HG02884 (cell line): ENCODE measurements at regions not wholly inside any gene's neighbourhood (a gene's known extent, or its start where the extent isn't known, plus 50 kb on each side); places are given as distances from the start of the nearest gene placed in this dataset.
"Not testable (repeated sequence)": the region's sequence is repeated elsewhere in the genome, so short reads cannot be mapped to it uniquely, and the experiment has no call there.

Source experiments
- ATAC-seq: cut with Tn5 transposase; IDR thresholded peaks from one replicate; pipeline ENCODE4 v1.9.1; 2021; ENCODE audit warnings: mild to moderate bottlenecking, moderate library complexity; ENCODE audit not compliant: unreplicated experiment

DNA sequence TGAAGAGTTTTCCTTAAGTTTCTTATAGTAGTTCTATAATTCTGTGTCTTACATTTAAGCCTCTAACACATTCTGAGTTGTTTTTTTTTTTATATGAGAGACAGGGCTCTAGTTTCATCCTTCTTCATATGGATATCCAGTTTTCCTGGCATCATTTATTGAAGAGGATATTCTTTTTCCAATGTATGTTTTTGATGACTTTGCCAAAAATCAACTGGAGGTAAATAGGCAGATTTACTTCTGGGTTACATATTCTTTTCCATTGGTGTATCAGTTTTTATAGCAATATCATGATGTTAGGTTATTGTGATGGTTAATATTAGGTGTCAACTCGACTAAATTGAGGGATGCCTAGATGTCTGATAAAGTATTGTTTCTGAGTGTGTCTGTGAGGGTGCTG is 650.7 kb upstream of the GRID2 start:
- no peak for ATAC-seq

DNA sequence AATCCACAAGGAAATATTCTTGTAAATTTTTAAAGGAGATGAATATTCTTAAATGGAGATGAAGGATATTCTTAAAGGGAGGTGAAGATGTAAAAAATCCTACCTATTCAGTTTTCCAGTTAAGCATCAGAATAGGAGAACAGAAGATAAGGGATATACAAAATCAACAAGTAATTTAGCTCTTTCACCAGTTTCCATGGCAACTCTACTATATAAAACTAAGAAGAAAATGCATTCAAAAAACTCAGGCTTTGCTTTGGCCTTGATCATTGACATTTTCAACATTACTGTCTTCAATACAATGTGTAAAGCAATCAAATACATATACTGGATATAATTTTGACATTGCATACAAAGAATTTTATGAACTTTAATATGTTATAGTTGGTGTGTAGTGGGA is 622.7 kb upstream of the GRID2 start:
- ATAC-seq = no peak

DNA sequence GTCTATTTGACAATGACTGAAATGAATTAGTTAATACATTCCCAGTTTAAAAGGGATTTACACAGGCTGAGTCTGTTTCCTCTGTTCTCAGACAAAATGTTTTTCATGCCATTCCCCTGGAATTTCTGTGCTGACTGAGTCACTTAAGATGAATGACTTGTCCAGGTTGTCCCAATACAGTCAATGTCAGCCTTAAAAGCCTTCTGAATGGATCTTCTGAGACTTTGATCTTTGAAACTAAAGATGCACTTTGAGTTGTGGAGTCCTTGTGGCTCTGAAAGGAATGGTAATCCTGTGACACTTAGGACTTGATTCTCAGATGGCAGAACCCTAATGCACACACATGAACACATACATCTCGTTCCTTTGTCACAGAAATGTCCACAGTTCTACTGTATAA is 622.2 kb upstream of the GRID2 start:
- no peak for ATAC-seq

DNA sequence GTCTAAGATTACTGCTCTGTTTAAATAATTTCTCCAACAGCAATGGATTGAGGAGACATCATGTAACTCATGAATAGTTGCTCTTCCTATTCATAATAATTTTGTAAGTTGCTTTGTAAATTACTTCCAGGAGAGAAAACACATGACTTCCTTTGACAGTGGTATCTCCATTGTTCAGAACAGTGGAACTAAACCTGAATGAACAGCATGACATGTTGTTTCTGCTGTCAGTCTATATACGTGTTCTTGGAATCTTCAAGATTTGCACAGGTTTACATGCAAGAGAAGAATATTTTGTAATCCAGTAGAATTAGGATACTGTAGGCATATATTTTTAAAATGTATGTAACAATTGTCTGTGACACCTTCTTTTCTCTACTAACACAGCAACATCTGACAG is 618.8 kb upstream of the GRID2 start:
- no peak for ATAC-seq

DNA sequence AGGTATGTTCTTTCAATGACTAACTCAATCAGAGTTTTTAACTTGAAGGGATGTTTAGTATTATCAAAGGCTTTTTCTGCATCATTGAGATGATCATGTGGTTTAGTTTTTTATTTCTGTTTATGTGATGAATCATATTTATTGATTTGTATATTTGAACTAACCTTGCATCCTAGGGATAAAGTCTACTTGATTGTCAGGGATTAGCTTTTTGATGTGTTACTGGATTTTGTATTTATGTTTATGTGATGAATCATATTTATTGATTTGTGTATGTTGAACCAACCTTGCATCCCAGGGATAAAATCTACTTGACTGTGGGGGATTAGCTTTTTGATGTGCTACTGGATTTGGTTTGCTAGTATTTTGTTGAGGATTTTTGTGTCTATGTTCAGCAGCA is 615.4 kb upstream of the GRID2 start:
- no peak for ATAC-seq

DNA sequence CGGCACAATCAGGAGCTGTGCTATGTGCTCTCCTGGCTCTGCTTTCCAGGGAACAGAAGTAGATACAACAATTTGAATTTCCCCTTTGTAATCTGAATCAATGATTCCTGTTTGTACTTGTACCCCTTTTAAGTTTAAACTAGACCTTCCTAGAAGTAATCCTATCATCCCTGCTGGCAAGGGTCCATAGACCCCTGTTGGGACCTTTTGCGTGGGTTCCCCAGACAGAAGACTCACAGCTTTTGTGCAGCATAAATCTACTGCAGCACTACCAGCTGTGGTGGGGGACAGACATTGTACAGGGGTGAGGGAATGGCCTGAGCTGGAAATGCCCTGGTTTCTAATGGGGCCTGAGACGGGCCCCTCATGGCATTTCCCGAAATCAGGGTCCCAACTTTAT is 604.1 kb upstream of the GRID2 start:
- not testable (repeated sequence) for ATAC-seq

DNA sequence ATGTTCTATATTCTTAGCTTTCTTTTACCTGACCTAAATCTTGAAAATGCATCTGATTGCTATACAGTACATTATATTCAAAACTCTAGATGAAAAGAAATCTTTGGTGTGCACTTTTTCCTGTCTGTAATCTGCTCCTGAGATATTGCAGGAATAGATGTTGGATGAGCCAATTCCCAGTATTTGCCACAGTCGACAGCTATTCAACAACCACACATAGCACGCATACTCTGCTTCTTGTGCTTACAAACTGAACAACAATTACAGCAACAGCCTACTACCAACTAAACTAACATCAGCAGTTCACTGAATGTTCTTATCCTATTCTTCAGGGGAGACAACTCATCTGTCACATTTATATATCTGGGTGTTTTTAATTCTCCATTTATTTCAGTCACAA is 573.9 kb upstream of the GRID2 start:
- no peak for ATAC-seq

DNA sequence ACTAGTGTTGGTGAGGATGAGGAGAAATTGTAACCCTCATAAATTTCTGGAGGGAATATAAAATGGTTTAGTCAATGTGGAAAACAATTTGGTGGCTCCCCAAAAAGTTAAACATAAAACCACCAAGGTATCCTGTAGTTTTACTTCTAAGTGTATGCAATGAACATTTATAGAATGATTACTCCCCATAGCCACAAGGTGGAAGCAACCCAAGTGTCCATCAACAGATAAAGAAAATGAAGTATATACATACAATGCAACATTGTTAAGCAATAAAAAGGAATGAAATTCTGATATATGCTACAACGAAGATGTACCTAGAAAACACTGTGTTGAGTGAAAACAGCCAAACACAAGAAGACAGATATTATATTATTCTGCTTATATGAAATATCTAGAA is 569.1 kb upstream of the GRID2 start:
- no peak for ATAC-seq

DNA sequence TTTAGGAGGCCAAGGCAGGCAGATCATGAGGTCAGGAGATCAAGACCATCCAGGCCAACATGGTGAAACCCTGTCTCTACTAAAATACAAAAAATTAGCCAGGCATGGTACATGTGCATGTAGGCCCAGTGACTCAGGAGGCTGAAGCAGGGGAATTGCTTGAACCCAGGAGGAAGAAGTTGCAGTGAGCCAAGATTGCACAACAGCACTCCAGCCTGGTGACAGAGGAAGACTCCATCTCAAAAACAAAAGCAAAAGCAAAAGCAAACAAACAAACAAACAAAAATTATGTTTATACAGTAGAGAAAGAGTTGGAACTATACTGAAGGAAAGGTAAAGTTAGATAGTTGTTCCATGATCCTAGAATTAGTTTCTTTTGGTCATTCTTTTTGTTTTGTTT is 564.9 kb upstream of the GRID2 start:
- not testable (repeated sequence) for ATAC-seq

DNA sequence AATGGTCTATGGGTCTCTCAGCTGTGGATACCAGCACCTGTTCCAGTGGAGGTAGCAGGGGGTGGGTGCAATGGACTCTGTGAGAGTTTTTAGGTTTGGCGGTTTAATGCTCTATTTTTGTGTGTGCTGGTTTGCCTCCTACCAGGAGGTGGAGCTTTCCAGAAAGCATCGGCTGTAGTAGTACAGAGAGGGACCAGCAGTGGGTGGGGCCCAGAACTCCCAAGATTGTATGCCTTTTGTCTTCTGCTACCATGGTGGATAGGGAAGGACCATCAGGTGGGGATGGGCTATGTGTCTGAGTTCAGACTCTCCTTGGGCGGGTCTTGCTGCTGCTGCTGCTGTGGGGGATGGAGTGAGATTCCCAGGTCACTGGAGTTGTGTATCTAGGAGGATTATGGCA is 557.2 kb upstream of the GRID2 start:
- no peak for ATAC-seq

DNA sequence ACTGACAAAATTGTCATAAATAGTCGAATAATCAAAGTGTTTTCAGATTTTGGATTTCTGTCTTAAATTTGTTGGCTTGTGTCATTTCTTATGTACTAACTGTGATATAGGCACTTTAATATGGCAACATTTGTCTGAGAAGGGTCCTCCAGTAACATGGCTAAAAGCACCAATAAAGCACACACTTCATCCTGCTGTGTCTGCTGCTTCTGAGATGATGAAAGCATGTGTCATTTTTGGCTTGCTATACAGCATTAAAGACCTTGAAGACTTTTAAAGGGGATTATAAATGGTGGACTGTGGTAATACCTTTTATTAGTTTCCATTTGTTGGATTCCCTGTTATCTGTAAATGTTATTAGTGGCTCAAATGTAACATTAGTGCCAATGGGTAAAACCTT is 551.8 kb upstream of the GRID2 start:
- no peak for ATAC-seq

DNA sequence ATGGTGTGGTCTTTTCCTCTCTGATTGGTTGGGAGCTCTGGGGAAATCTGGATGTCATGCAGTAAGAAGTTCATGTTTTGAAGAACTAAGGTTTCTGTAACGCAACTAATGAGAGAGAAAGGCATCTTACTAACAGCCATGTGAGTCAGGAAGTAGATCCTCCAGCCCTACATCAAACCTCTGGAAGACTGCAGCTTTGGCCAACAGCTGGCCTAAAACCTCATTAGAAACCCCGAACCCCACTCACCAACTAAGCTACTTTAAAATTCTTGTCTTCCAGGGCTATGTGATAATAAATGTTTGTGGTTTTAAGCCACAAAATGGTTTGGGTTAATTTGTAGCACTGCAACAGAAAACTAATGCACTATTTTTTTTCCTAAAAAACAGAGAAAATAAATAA is 549.0 kb upstream of the GRID2 start:
- ATAC-seq = no peak

DNA sequence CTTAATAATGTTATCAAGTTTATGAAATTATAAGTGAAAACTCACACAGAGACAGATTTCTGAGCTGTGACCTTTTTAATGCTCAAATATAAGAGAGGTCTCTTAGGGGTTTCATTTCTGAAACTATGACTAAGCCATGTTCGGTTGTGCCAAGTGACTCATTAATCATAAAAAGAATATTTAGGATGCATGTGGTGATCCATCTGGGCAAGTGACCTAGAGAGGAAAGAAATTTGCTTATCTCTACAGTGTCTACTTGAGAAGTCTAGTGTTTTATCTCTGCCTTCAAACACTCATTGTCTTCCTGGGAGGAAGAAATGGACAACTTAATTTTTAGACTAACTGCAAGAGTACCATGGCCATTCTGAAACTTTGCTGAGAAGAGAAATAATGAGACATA is 545.3 kb upstream of the GRID2 start:
- no peak for ATAC-seq

DNA sequence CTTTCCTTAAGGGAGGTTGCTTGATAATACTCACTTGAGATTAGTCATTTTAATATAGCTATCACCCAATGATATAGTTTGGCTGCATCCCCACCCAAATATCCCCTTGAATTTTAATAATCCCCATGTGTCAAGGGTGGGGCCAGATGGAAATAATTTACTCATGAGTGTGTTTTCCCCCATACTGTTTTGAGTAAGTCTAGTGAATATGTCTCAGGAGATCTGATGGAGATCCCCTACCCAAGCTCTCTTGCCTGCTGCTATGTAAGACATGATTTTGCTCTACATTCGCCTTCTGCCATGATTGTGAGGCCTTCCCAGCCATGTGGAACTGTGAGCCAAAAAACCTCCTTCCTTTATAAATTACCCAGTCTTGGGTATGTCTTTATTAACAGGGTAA is 539.7 kb upstream of the GRID2 start:
- ATAC-seq = no peak

DNA sequence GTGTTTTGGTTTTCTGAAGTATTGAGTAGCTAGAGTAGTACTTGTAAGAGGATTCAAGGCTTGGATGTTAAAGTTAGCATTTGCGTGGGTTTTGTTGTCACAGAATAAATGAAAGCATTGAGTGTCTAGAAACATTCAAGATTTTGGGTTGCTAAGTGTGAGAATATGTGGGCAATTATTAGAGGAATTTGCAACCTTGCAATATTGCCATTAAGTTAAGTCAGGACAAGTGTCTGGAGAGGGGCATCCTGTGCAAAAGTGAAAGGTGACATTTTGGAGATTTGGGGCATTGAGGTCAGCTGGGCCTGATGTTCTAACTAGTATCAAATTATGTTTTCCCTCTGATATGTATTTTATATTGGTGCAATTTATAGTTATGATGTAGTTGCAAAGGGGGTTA is 533.9 kb upstream of the GRID2 start:
- no peak for ATAC-seq

DNA sequence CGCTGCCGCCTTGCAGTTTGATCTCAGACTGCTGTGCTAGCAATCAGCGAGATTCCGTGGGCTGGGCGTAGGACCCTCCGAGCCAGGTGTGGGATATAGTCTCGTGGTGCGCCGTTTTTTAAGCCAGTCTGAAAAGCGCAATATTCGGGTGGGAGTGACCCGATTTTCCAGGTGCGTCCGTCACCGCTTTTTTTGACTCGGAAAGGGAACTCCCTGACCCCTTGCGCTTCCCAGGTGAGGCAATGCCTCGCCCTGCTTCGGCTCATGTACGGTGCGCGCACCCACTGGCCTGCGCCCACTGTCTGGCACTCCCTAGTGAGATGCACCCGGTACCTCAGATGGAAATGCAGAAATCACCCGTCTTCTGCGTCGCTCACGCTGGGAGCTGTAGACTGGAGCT is 512.1 kb upstream of the GRID2 start:
- not testable (repeated sequence) for ATAC-seq

DNA sequence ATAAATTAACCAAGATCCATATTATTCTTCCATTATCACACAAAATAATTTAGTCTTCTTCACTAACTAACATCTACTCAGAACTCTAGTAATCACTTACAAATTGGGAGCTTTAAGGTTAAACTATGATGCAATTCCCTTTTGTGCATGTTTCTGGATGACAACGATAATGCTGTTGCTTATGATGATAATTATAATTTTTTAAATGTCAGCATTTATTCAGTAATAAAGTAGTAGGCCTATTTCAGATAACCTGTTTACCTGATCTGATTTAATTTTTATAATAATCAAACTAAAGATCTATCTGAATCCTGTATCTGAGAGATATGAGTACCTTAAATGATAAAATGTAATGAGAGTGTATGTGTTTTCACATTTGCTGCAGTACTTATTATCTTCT is 507.8 kb upstream of the GRID2 start:
- no peak for ATAC-seq

DNA sequence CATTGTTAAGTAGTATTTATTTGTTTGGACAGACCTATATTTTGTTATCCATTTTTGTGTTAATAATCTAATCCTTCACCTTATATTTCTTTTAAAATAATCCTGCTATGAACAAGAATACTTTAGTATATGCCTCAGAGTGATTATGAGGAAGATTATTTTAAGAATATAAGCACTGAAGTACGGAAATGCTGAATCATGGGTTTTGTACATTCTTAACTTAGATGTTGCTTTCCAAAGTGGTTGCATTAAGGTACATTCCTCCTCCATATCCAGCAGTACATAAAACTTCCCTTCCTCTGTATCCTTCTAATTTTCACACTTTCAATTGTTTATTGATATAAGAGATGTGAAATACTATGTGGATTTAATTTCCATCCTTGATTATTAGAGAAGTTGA is 491.4 kb upstream of the GRID2 start:
- no peak for ATAC-seq

DNA sequence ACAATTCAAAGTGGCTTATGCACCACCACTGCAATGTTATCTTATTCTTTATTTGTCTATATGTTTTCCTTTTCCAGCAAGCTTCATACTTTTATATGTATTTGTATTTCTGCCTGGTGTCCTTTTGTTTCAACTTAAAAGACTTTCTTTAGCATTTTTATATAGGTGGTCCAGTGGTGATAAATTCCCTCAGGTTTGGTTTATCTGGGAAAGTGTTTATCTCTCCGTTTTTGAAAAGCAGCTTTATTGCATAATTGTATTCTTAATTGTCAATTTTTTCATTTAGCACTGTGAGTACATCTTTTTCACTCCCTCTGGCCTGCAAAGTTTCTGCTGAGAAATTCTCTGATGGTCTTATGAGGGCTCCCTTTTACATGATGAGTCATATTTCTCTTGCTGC is 479.0 kb upstream of the GRID2 start:
- ATAC-seq = no peak

DNA sequence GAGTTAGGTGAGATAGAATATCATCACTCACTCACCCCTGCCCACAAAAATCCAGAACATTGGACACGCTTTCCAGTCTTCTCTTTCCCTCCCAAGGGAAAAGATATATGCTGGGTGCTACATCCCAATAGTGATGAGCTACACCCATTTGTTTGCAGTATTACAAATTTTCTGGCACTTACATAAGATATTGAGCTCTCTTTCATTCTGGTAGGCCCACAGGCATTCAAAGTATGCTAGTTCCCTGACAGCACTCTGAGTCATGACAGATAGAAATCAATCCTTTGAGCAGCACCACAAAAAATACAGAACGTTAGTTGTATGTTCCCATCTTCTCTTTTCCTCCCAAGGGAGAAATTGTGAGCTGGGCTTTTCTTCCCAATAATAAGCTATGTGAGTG is 477.6 kb upstream of the GRID2 start:
- ATAC-seq = no peak

DNA sequence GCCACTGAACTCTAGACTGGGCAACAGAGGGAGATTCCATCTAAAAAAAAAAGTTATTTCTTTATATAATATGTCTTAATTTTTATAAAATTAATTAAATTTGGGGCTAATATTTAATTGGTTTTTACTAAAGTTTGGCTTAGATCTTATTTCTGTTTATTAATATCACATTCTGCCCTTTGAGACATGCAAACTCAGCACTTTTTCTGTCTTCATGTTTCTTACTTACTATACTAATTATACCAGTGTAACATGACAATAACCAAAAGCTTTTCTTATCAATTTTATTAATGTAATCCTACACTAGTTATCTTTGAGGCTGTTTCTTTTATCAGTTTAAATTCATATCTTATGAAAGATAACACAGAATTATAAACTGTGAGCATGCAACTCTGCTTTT is 475.9 kb upstream of the GRID2 start:
- ATAC-seq = no peak

DNA sequence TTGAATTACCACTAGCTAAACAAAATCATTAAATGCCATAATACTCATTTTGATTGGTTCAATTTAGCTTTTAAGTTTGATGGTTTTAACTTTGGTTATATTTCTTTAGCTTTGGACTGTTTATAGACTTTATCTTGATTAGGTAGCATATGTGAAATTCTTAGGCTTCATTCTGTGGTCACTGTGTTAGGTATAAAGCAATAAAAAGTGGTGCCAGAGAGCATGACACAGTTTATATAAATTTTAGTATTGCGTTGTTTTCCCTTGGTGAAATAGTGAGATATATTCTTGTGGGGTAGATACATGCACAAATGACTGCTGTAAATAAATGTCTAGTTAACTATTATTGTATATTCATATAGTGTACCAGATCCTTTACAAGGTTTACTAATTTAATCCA is 474.2 kb upstream of the GRID2 start:
- no peak for ATAC-seq

DNA sequence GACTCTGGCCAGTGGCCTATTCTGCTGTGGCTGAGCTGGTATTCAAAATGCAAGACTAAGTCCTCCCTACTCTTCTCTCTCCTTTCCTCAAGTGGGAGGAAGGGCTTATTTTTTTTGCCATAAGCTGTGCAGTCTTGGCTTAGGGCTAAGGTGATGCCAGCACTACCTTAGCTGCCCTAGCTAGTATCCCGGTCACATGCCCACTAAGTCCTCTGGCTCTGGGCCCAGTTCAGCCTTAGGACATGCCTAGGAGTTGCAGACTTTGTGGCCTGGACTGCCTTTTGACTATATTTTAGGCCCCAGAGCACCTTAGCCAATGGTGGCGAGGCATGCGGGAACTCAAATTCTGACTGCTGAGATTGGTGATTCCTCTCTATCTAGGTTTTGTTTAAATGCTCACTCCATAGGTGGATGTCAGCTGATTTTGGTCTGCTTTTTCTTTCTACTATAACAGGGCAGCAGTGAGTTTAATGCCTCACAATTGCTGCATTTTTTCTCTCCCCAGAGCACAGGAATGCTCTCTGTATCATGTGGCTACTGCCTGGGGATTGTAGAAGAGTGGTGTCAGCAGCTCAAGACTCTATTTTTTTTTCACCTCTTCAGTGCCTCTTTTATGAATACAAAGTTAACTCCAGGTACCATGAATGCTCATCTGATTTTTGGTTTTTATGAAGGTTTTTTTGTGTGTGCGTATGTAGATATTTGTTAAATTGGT is 472.9 kb upstream of the GRID2 start:
- no peak for ATAC-seq
